Lower lobe of right lung (tissue), 2 donors: ENCODE measurements at regions not wholly inside any gene's neighbourhood (a gene's known extent, or its start where the extent isn't known, plus 50 kb on each side); places are given as distances from the start of the nearest gene placed in this dataset.

ENCODE experiments used
- ATAC-seq, 2 donors: fragments of 200-7000 bp; cut with Tn5 transposase; one replicate each; pipeline ENCODE4 v1.9.1; 2020 to 2022; ENCODE audit warnings: mild to moderate bottlenecking in 2 of 2, moderate library complexity in 2 of 2
- DNase-seq: peaks from one replicate; pipeline ENCODE4 v3.0.0-alpha.2; 2020
- H3K27ac ChIP-seq: fragments of 200-600 bp; one replicate; pipeline ENCODE4 v1.8.0; 2022
- H3K27me3 ChIP-seq: fragments of 200-600 bp; one replicate; pipeline ENCODE4 v1.8.0; 2022; ENCODE audit warnings: low read depth
- H3K36me3 ChIP-seq: fragments of 200-600 bp; one replicate; pipeline ENCODE4 v1.8.0; 2022; ENCODE audit warnings: mild to moderate bottlenecking
- H3K4me1 ChIP-seq: fragments of 200-600 bp; one replicate; pipeline ENCODE4 v1.8.0; 2022
- H3K4me3 ChIP-seq: fragments of 200-600 bp; one replicate; pipeline ENCODE4 v1.8.0; 2022; ENCODE audit warnings: mild to moderate bottlenecking
- H3K9me3 ChIP-seq: fragments of 200-600 bp; one replicate; pipeline ENCODE4 v1.8.0; 2022
- intact Hi-C: fragments of 100-400 bp; cut with DNase I; formaldehyde crosslinking; loops from one replicate; pipeline ENCODE4 v1.11.0; 2022
- TF ChIP-seq, protein P1 (sequence below): fragments of 200-600 bp; IDR thresholded peaks from one replicate; pipeline ENCODE4 v1.8.0; 2022; ENCODE audit warnings: antibody characterized with exemption, mild to moderate bottlenecking
- donor health status: DM: no; HTN: yes; CAD: no; lungs with severe emphysema.

DNA sequence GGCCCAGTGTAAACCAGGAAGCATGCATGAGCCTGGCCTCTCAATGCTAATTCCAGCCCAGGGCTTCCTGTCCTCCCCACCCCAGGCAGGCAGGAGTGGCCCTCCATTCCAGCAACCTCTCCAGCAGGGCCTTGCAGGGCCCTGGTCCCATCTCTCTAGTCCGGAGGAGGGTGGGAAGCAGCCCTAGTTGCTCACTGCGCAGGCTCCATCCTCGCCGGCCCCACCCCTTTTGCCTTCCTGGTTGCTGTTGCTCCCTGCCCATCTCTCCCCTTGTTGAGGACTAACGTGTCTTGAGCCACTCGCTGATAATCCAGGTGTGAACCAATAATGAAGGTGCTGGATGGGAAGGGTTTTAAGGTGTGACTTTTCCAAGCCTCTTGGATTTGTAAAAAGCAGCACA, 161.2 kb upstream of the BCOR start:
- Histone ChIP-seq H3K36me3 (no peaks in the 10 kb centered on the region), H3K27ac (no peak overlapping the region), H3K4me1 (peaks cover 11% of the 10 kb centered on the region), H3K4me3 (no peak overlapping the region), H3K9me3 (no peaks in the 10 kb centered on the region), H3K27me3 (no peaks in the 10 kb centered on the region)
- intact Hi-C loops: no loop called here
- TF ChIP-seq, protein P1, sequence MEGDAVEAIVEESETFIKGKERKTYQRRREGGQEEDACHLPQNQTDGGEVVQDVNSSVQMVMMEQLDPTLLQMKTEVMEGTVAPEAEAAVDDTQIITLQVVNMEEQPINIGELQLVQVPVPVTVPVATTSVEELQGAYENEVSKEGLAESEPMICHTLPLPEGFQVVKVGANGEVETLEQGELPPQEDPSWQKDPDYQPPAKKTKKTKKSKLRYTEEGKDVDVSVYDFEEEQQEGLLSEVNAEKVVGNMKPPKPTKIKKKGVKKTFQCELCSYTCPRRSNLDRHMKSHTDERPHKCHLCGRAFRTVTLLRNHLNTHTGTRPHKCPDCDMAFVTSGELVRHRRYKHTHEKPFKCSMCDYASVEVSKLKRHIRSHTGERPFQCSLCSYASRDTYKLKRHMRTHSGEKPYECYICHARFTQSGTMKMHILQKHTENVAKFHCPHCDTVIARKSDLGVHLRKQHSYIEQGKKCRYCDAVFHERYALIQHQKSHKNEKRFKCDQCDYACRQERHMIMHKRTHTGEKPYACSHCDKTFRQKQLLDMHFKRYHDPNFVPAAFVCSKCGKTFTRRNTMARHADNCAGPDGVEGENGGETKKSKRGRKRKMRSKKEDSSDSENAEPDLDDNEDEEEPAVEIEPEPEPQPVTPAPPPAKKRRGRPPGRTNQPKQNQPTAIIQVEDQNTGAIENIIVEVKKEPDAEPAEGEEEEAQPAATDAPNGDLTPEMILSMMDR: no peak
- no peak for DNase-seq
- no peak for ATAC-seq

DNA sequence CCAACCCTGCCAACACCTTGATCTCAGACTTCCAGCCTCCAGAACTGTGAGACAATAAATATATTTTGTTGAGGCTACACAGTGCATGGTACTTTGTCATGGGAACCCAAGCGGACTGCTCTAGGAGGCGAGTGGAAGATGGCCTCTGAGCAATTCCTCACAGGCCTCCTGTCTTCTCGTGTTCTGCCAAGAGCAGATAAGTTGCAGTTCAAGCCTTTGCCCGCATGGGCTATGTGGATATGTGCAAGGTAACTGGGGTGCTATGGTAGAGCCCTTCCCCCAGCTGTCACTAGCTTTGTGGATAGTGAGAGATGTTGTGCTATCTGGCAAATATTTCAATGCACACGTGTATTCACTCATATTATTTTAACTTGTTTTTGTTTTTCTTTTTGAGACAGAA, 156.0 kb upstream of the BCOR start:
- no peak overlapping the region for H3K4me3 ChIP-seq

DNA sequence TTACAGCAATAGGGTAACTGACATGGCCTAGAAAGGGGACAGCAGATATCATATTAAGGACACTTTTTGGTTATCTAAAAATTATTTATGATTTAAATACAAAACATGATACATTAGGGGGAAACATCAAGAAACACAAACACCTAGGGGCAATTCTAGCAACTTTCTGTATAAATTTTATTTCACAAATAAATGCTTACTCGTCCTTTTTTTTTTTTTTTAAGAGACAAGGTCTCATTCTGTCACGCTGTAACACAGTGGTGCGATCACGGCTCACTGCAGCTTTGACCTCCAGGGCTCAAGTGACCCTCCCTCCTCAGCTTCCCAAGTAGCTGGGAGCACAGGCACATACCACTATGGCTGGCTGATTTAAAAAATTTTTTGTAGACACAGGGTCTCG, 151.8 kb upstream of the BCOR start:
- DNase-seq: no peak
- Histone ChIP-seq H3K4me3 (no peak overlapping the region), H3K27me3 (no peaks in the 10 kb centered on the region), H3K9me3 (no peaks in the 10 kb centered on the region), H3K27ac (no peak overlapping the region), H3K4me1 (no peaks in the 10 kb centered on the region), H3K36me3 (no peaks in the 10 kb centered on the region)
- TF ChIP-seq, protein P1: no peak
- intact Hi-C loops: no loop called here
- no peak for ATAC-seq

More for the DNA sequence above, 156.0 kb upstream of the BCOR start:
- Histone ChIP-seq H3K27me3 (no peaks in the 10 kb centered on the region), H3K27ac (no peak overlapping the region), H3K4me1 (no peaks in the 10 kb centered on the region), H3K9me3 (no peaks in the 10 kb centered on the region), H3K36me3 (no peaks in the 10 kb centered on the region)
- TF ChIP-seq, protein P1: no peak
- intact Hi-C loops: no loop called here
- ATAC-seq: no peak
- DNase-seq: no peak

GRCh38 chrX:40248822-40249221, 151.1 kb upstream of the BCOR start:
- TF ChIP-seq, protein P1: no peak
- Histone ChIP-seq H3K4me3 (no peak overlapping the region), H3K27ac (no peak overlapping the region), H3K27me3 (no peaks in the 10 kb centered on the region), H3K36me3 (no peaks in the 10 kb centered on the region), H3K4me1 (no peaks in the 10 kb centered on the region), H3K9me3 (no peaks in the 10 kb centered on the region)
- ATAC-seq: peak in 1 of 2 donors; percentile 19
- no peak for DNase-seq
- intact Hi-C loops: no loop called here

DNA sequence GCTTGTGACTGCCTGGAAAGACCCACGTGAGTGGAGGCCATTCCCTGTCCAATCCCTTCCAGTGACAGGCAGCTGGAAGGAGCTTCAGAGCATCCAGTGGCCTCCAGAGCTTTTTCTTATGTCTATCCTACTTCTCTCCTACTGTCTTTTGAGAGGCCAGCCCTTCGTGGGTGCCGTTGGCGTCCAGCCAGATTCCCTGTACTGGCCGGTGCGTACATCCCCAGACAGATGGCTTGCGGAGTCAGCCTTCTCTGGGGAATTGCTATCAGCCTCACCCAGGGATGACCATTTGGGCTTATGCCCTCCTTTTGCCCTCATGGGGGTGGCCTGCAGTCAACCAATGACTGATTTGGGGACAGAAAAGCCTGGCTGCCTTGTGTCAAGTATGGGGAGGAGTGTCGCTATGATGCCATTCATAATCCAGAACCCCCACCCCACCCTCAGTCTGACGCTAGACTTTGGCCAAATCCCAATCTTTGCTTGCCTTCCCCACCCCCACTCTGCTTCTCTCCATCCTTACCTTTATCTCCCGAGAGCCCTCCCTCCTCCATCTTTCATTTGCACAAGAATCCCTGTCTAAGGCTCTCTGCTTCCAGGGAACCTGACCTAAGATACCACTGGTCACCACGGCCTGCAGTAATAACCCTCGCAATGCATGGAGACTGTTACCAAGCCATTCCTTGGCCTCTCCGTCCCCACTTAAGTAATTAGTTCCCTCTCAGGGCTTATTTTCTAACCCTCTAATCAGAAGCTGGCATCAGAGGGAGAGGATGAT, 150.3 kb upstream of the BCOR start:
- H3K9me3 ChIP-seq: no peaks in the 10 kb centered on the region
- no peaks in the 10 kb centered on the region for H3K4me1 ChIP-seq
- intact Hi-C loops: no loop called here
- no peak for ATAC-seq
- no peak overlapping the region for H3K4me3 ChIP-seq
- DNase-seq: no peak
- TF ChIP-seq, protein P1: no peak
- H3K27ac ChIP-seq: no peak overlapping the region
- H3K36me3 ChIP-seq: no peaks in the 10 kb centered on the region
- H3K27me3 ChIP-seq: no peaks in the 10 kb centered on the region
